GM23248 (cell line): ENCODE measurements at regions not wholly inside any gene's neighbourhood (a gene's known extent, or its start where the extent isn't known, plus 50 kb on each side); places are given as distances from the start of the nearest gene placed in this dataset.

Experiments
- EZH2 ChIP-seq: fragments of 200-600 bp; sonication (generic); IDR thresholded peaks from 2 replicates; pipeline ENCODE4 v1.6.1; 2018; ENCODE audit warnings: antibody characterized with exemption, mild to moderate bottlenecking; ENCODE audit not compliant: insufficient read depth, poor library complexity, severe bottlenecking
- EZH2phosphoT487 ChIP-seq: fragments of 200-600 bp; sonication (generic); IDR thresholded peaks from 2 replicates; pipeline ENCODE4 v1.6.1; 2018; ENCODE audit warnings: antibody characterized with exemption, moderate library complexity, mild to moderate bottlenecking, low read depth; ENCODE audit not compliant: insufficient read depth

- TF ChIP-seq EZH2phosphoT487 = no peak
- no peak for TF ChIP-seq EZH2
Measured at GRCh38 chr5:67515020-67515689, 318.6 kb upstream of the CD180 start.
